ENCODE measurements at regions not wholly inside any gene's neighbourhood (a gene's known extent, or its start where the extent isn't known, plus 50 kb on each side); places are given as distances from the start of the nearest gene placed in this dataset.

GRCh38 chr11:64490562-64491216 is 65.1 kb upstream of the SLC22A11 start:
- no peaks in the 10 kb centered on the region for H3K27me3 ChIP-seq
- no peaks in the 10 kb centered on the region for H3K9me3 ChIP-seq
- H3K4me3 ChIP-seq, result no peak overlapping the region
- TF ChIP-seq CTCF (IDR thresholded peaks at IDR 0.05) (no peak), POLR2A (IDR thresholded peaks at IDR 0.05) (no peak)
- H3K36me3 ChIP-seq, result no peaks in the 10 kb centered on the region
- H3K4me1 ChIP-seq, result no peaks in the 10 kb centered on the region
- intact Hi-C loops (cut with DNase I; ENCODE audit: low total_unique reads), result no loop called here
- DNase-seq, result no peak
- no peak overlapping the region for H3K27ac ChIP-seq

GRCh38 chr11:64492561-64492960 is 63.2 kb upstream of the SLC22A11 start:
- Histone ChIP-seq H3K9me3 (no peaks in the 10 kb centered on the region), H3K4me1 (no peaks in the 10 kb centered on the region), H3K27me3 (no peaks in the 10 kb centered on the region), H3K27ac (no peak overlapping the region), H3K4me3 (no peak overlapping the region), H3K36me3 (no peaks in the 10 kb centered on the region)
- no peak for DNase-seq
- TF ChIP-seq CTCF (IDR thresholded peaks at IDR 0.05), result no peak
- TF ChIP-seq POLR2A (IDR thresholded peaks at IDR 0.05), result no peak
- intact Hi-C loops (cut with DNase I; ENCODE audit: low total_unique reads), result no loop called here

- Histone ChIP-seq H3K27ac (no peak overlapping the region), H3K27me3 (no peaks in the 10 kb centered on the region), H3K4me3 (no peak overlapping the region), H3K9me3 (no peaks in the 10 kb centered on the region), H3K4me1 (no peaks in the 10 kb centered on the region), H3K36me3 (no peaks in the 10 kb centered on the region)
- no peak for DNase-seq
- intact Hi-C loops (cut with DNase I; ENCODE audit: low total_unique reads), result no loop called here
- TF ChIP-seq CTCF (IDR thresholded peaks at IDR 0.05) (no peak), POLR2A (IDR thresholded peaks at IDR 0.05) (no peak)
Measured at GRCh38 chr11:64498136-64498535, 57.6 kb upstream of the SLC22A11 start.

GRCh38 chr11:64499261-64500004 is 56.3 kb upstream of the SLC22A11 start:
- H3K4me3 ChIP-seq, result no peak overlapping the region
- H3K4me1 ChIP-seq, result no peaks in the 10 kb centered on the region

More at GRCh38 chr11:64499261-64500004, 56.3 kb upstream of the SLC22A11 start:
- intact Hi-C loops (cut with DNase I; ENCODE audit: low total_unique reads), result no loop called here
- H3K27ac ChIP-seq, result no peak overlapping the region
- H3K36me3 ChIP-seq, result no peaks in the 10 kb centered on the region
- no peak for DNase-seq
- H3K9me3 ChIP-seq, result no peaks in the 10 kb centered on the region
- H3K27me3 ChIP-seq, result no peaks in the 10 kb centered on the region
- no peak for TF ChIP-seq POLR2A (IDR thresholded peaks at IDR 0.05)
- TF ChIP-seq CTCF (IDR thresholded peaks at IDR 0.05), result no peak
